ENCODE measurements at regions not wholly inside any gene's neighbourhood (a gene's known extent, or its start where the extent isn't known, plus 50 kb on each side); places are given as distances from the start of the nearest gene placed in this dataset.

GRCh38 chr2:226520723-226521122 is 278.9 kb downstream of the IRS1 start:
- TF ChIP-seq CTCF (IDR thresholded peaks at IDR 0.05; ENCODE audit: insufficient read depth, low read length) (no peak), GABPA (IDR thresholded peaks at IDR 0.05; ENCODE audit: low read depth) (no peak)
